SK-N-SH (cell line): ENCODE measurements at regions not wholly inside any gene's neighbourhood (a gene's known extent, or its start where the extent isn't known, plus 50 kb on each side); places are given as distances from the start of the nearest gene placed in this dataset.

ENCODE experiments used
- EZH2phosphoT487 ChIP-seq: fragments of 200-600 bp; sonication (generic); IDR thresholded peaks from 2 replicates; pipeline ENCODE4 v1.6.1; 2017; ENCODE audit warnings: low read depth, mixed run types, mild to moderate bottlenecking, antibody characterized with exemption, moderate library complexity, borderline replicate concordance
- RFX5 ChIP-seq: IDR thresholded peaks from 2 replicates; pipeline ENCODE4 v1.6.1; 2012; ENCODE audit warnings: mild to moderate bottlenecking, improper control_type of control experiment, low read length
- SMC3 ChIP-seq: IDR thresholded peaks from 2 replicates; pipeline ENCODE4 v1.6.1; 2012; ENCODE audit warnings: low read depth, low read length, improper control_type of control experiment
- YY1 ChIP-seq: IDR thresholded peaks from 2 replicates; pipeline ENCODE4 v1.4.0; 2012; ENCODE audit warnings: low read depth, mild to moderate bottlenecking
- TF ChIP-seq, protein P1 (sequence below): fragments of 200-600 bp; sonication (generic); IDR thresholded peaks from 2 replicates; pipeline ENCODE4 v1.6.1; 2017; ENCODE audit warnings: antibody characterized with exemption, mild to moderate bottlenecking, moderate library complexity

DNA sequence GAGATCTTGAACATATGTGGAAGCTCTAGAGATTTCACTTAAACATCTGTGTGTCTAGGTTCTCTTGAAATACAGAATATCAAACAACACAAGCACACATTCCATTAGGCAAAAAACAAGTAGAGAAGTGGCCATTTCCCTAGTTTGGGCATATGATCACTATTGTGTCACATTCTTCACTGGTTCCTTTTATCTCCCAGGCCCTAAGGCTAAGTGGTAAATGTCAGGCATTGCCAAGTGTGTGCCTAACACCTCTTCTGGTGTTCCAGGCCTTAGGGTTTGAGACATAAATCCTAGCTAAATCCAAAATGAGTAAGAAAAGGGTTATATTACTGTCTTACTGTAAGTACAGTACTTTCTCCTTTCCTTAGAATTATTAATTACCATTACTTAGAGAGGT, 880.1 kb downstream of the PDCD6IP start:
- TF ChIP-seq EZH2phosphoT487 (no peak), RFX5 (no peak), SMC3 (no peak), YY1 (no peak)
- TF ChIP-seq, protein P1, sequence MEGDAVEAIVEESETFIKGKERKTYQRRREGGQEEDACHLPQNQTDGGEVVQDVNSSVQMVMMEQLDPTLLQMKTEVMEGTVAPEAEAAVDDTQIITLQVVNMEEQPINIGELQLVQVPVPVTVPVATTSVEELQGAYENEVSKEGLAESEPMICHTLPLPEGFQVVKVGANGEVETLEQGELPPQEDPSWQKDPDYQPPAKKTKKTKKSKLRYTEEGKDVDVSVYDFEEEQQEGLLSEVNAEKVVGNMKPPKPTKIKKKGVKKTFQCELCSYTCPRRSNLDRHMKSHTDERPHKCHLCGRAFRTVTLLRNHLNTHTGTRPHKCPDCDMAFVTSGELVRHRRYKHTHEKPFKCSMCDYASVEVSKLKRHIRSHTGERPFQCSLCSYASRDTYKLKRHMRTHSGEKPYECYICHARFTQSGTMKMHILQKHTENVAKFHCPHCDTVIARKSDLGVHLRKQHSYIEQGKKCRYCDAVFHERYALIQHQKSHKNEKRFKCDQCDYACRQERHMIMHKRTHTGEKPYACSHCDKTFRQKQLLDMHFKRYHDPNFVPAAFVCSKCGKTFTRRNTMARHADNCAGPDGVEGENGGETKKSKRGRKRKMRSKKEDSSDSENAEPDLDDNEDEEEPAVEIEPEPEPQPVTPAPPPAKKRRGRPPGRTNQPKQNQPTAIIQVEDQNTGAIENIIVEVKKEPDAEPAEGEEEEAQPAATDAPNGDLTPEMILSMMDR: no peak
